Left colon (tissue), 2 donors: ENCODE measurements at regions not wholly inside any gene's neighbourhood (a gene's known extent, or its start where the extent isn't known, plus 50 kb on each side); places are given as distances from the start of the nearest gene placed in this dataset.

ENCODE experiments used
- ATAC-seq: fragments of 200-7000 bp; cut with Tn5 transposase; one replicate; pipeline ENCODE4 v1.9.1; 2020; ENCODE audit warnings: mild to moderate bottlenecking, moderate library complexity
- DNase-seq, 2 donors: peaks; one replicate each; pipeline ENCODE4 v3.0.0-alpha.2; 2020
- intact Hi-C, 2 donors: fragments of 100-400 bp; cut with DNase I in 1 of 2; cut with micrococcal nuclease in 1 of 2; formaldehyde crosslinking; loops; one replicate each; pipeline versions ENCODE4 v1.11.2 to v1.14.0; 2022; cut with DNase I, micrococcal nuclease
- donor health status: DM: no; HTN: no; CAD: no.
- donor health status: DM: yes; HTN: yes; CAD: no.

GRCh38 chr5:30878296-30878695 lies 315.2 kb upstream of the CDH6 start:
- intact Hi-C loops, result no loop called here
- ATAC-seq (no peak), DNase-seq (no peak)

GRCh38 chr5:30874241-30875034 lies 319.0 kb upstream of the CDH6 start:
- peak in 1 of 2 donors; percentile 25 for DNase-seq
- ATAC-seq, result peak; percentile 62

GRCh38 chr5:30871196-30871595 lies 322.3 kb upstream of the CDH6 start:
- intact Hi-C loops, result no loop called here
- no peak for DNase-seq
- ATAC-seq, result no peak

More at GRCh38 chr5:30874241-30875034, 319.0 kb upstream of the CDH6 start:
- intact Hi-C loops, result no loop called here

GRCh38 chr5:30867711-30868110 lies 325.8 kb upstream of the CDH6 start:
- intact Hi-C loops, result no loop called here
- no peak for ATAC-seq
- DNase-seq, result no peak

GRCh38 chr5:30866142-30866541 lies 327.3 kb upstream of the CDH6 start:
- ATAC-seq, result no peak
- intact Hi-C loops, result no loop called here

GRCh38 chr5:30856242-30856641 lies 337.2 kb upstream of the CDH6 start:
- DNase-seq (no peak), ATAC-seq (no peak)
- intact Hi-C loops, result no loop called here

More at GRCh38 chr5:30866142-30866541, 327.3 kb upstream of the CDH6 start:
- no peak for DNase-seq

- DNase-seq (no peak), ATAC-seq (no peak)
- intact Hi-C loops, result no loop called here
These were observed 340.3 kb upstream of the CDH6 start for GRCh38 chr5:30853158-30853557.

- intact Hi-C loops, result no loop called here
- DNase-seq, result no peak
- no peak for ATAC-seq
These were observed 342.6 kb upstream of the CDH6 start for GRCh38 chr5:30850866-30851265.

GRCh38 chr5:30849931-30850710 lies 343.4 kb upstream of the CDH6 start:
- DNase-seq, result no peak
- intact Hi-C loops, result no loop called here

GRCh38 chr5:30846171-30846570 lies 347.3 kb upstream of the CDH6 start:
- intact Hi-C loops, result no loop called here
- DNase-seq (no peak), ATAC-seq (no peak)

More at GRCh38 chr5:30849931-30850710, 343.4 kb upstream of the CDH6 start:
- ATAC-seq, result no peak

- ATAC-seq, result no peak
- intact Hi-C loops, result no loop called here
These were observed 348.3 kb upstream of the CDH6 start for GRCh38 chr5:30845194-30845593.

GRCh38 chr5:30843541-30843940 lies 349.9 kb upstream of the CDH6 start:
- ATAC-seq, result no peak
- no peak for DNase-seq
- intact Hi-C loops, result no loop called here

More at GRCh38 chr5:30845194-30845593, 348.3 kb upstream of the CDH6 start:
- no peak for DNase-seq

- DNase-seq (no peak), ATAC-seq (no peak)
- intact Hi-C loops, result no loop called here
These were observed 353.5 kb upstream of the CDH6 start for GRCh38 chr5:30839956-30840355.

- ATAC-seq (no peak), DNase-seq (no peak)
- intact Hi-C loops, result no loop called here
These were observed 354.5 kb upstream of the CDH6 start for GRCh38 chr5:30838936-30839496.

GRCh38 chr5:30832519-30832918 lies 361.0 kb upstream of the CDH6 start:
- no peak for ATAC-seq
- DNase-seq, result no peak
- intact Hi-C loops, result no loop called here

GRCh38 chr5:30831605-30832004 lies 361.9 kb upstream of the CDH6 start:
- intact Hi-C loops, result no loop called here
- no peak for DNase-seq
- no peak for ATAC-seq

GRCh38 chr5:30831123-30831522 lies 362.4 kb upstream of the CDH6 start:
- intact Hi-C loops, result no loop called here
- ATAC-seq (no peak), DNase-seq (no peak)

GRCh38 chr5:30811298-30811697 lies 382.2 kb upstream of the CDH6 start:
- intact Hi-C loops, result no loop called here
- DNase-seq, result no peak
- no peak for ATAC-seq

GRCh38 chr5:30809933-30810332 lies 383.6 kb upstream of the CDH6 start:
- peak; percentile 80 for ATAC-seq
- DNase-seq, result no peak
- intact Hi-C loops, result no loop called here

GRCh38 chr5:30808996-30809395 lies 384.5 kb upstream of the CDH6 start:
- DNase-seq, result no peak
- no peak for ATAC-seq
- intact Hi-C loops, result no loop called here
